GM12878 (cell line): ENCODE measurements at regions not wholly inside any gene's neighbourhood (a gene's known extent, or its start where the extent isn't known, plus 50 kb on each side); places are given as distances from the start of the nearest gene placed in this dataset.

Source experiments
- ATAC-seq: fragments of 200-7000 bp; cut with Tn5 transposase; 3 replicates; pipeline ENCODE4 v1.9.1; 2020; ENCODE audit warnings: mild to moderate bottlenecking, moderate library complexity
- BruUV-seq: library from RNA; stranded (reverse); fragments of 400-500 nt; replicated peaks from 2 replicates; lab custom pipeline; 2021; lab: Mats Ljungman, UMichigan
- CTCF ChIA-PET: fragments of 300-600 bp; sonication (Branson Sonifier 250); formaldehyde crosslinking; extraction: SDS; loops from one replicate; lab custom pipeline; 2021; ENCODE audit warnings: inconsistent platforms; lab: Yijun Ruan, JAX
- POLR2A ChIA-PET: fragments of 350-600 bp; formaldehyde crosslinking; extraction: SDS; loops from one replicate; lab custom pipeline; 2021; ENCODE audit warnings: inconsistent platforms; lab: Charles Lee
- RAD21 ChIA-PET: fragments of 300-600 bp; sonication (Branson Sonifier 250); formaldehyde crosslinking; loops from one replicate; lab custom pipeline; 2023; ENCODE audit warnings: antibody characterized with exemption; ENCODE audit not compliant: unreplicated experiment; lab: Charles Lee
- SMC1A ChIA-PET: fragments of 300-600 bp; sonication (Branson Sonifier 250); formaldehyde crosslinking; loops from one replicate; lab custom pipeline; 2023; ENCODE audit not compliant: unreplicated experiment, uncharacterized antibody; lab: Charles Lee
- DNase-seq: peaks from one replicate; pipeline ENCODE4 v3.0.0-alpha.2; 2011; ENCODE audit warnings: low read depth, low spot score
- FAIRE-seq: peaks from 3 replicates; lab custom pipeline; 2011; peaks lifted over from hg19 to GRCh38; lab: Jason Lieb, UNC
- H2AFZ ChIP-seq: 2 replicates; pipeline ENCODE4 v1.6.0; 2011; ENCODE audit warnings: low read depth, low read length, control low read depth; ENCODE audit not compliant: control insufficient read depth
- H3K27ac ChIP-seq: 2 replicates; pipeline ENCODE4 v1.5.1; 2011; ENCODE audit warnings: control low read depth; ENCODE audit not compliant: control insufficient read depth, insufficient read depth
- H3K27me3 ChIP-seq, 2 experiments: replicated peaks in 1 of 2; 2 replicates each; pipeline versions ENCODE4 v1.6.0 to v1.6.1; 2011; ENCODE audit warnings: low read length in 1 of 2; ENCODE audit not compliant: control insufficient read depth in 2 of 2, insufficient read depth in 2 of 2
- H3K36me3 ChIP-seq, 2 experiments: 2 replicates each; pipeline ENCODE4 v1.5.1; 2011; ENCODE audit warnings: low read length in 1 of 2; ENCODE audit not compliant: control insufficient read depth in 2 of 2, insufficient read depth in 2 of 2
- H3K4me1 ChIP-seq: 2 replicates; pipeline ENCODE4 v1.6.1; 2011; ENCODE audit warnings: mild to moderate bottlenecking, low read length, moderate library complexity, mixed read lengths; ENCODE audit not compliant: control insufficient read depth, insufficient read depth
- H3K4me2 ChIP-seq: 2 replicates; pipeline ENCODE4 v1.6.0; 2011; ENCODE audit warnings: control low read depth; ENCODE audit not compliant: control insufficient read depth, insufficient read depth
- H3K4me3 ChIP-seq: fragments of 200-600 bp; sonication (generic); 2 replicates; pipeline ENCODE4 v1.5.1; 2016
- H3K79me2 ChIP-seq: 2 replicates; pipeline ENCODE4 v1.6.0; 2011; ENCODE audit warnings: low read length; ENCODE audit not compliant: control insufficient read depth, insufficient read depth
- H3K9ac ChIP-seq: 2 replicates; pipeline ENCODE4 v1.8.0; 2011; ENCODE audit warnings: low read length, control low read depth, mixed read lengths; ENCODE audit not compliant: control insufficient read depth, insufficient read depth
- H3K9me3 ChIP-seq: replicated peaks from 3 replicates; pipeline ENCODE4 v1.5.1; 2011; ENCODE audit warnings: mild to moderate bottlenecking, low read length; ENCODE audit not compliant: control insufficient read depth, insufficient read depth
- H4K20me1 ChIP-seq: 2 replicates; pipeline ENCODE4 v1.6.0; 2011; ENCODE audit not compliant: control insufficient read depth, insufficient read depth
- ATF3 ChIP-seq: IDR thresholded peaks from 2 replicates; pipeline ENCODE4 v1.6.1; 2011; ENCODE audit warnings: low read depth, mild to moderate bottlenecking, low read length, moderate library complexity, borderline replicate concordance; ENCODE audit errors: extremely low read depth
- CTCF ChIP-seq, 3 experiments: IDR thresholded peaks in 2 of 3; conservative IDR thresholded peaks in 1 of 3; 2 replicates each; pipeline ENCODE4 v1.5.1; 2011; ENCODE audit warnings: low read depth in 3 of 3, low read length in 3 of 3, mild to moderate bottlenecking in 3 of 3, control low read depth in 2 of 3, moderate library complexity in 2 of 3, inconsistent platforms in 1 of 3, mixed read lengths in 1 of 3; ENCODE audit not compliant: control insufficient read depth in 2 of 3, insufficient read depth in 1 of 3; ENCODE audit errors: extremely low read depth in 1 of 3
- EP300 ChIP-seq, 2 experiments: fragments of 150-350 bp in 1 of 2; IDR thresholded peaks; 2 replicates each; pipeline ENCODE4 v1.6.1; 2011 to 2012; ENCODE audit warnings: low read depth in 2 of 2, low read length in 2 of 2, borderline replicate concordance in 1 of 2, improper control_type of control experiment in 1 of 2, inconsistent platforms in 1 of 2; ENCODE audit not compliant: control insufficient read depth in 1 of 2
- IRF4 ChIP-seq: IDR thresholded peaks from 2 replicates; pipeline ENCODE4 v1.6.1; 2011; ENCODE audit warnings: low read depth, low read length
- IRF5 ChIP-seq: fragments of 450-650 bp; IDR thresholded peaks from 2 replicates; pipeline ENCODE4 v1.6.1; 2017; ENCODE audit warnings: borderline replicate concordance
- LARP7 ChIP-seq: fragments of 450-650 bp; IDR thresholded peaks from 2 replicates; pipeline ENCODE4 v1.6.1; 2017; ENCODE audit warnings: mild to moderate bottlenecking
- NR2F1 ChIP-seq: fragments of 450-650 bp; conservative IDR thresholded peaks from 2 replicates; pipeline ENCODE4 v1.6.1; 2017; ENCODE audit warnings: mild to moderate bottlenecking
- PRDM15 ChIP-seq: fragments of 450-650 bp; formaldehyde crosslinking; IDR thresholded peaks from 2 replicates; pipeline ENCODE4 v1.4.0; 2020; ENCODE audit warnings: mild to moderate bottlenecking, moderate library complexity
- RUNX3 ChIP-seq: IDR thresholded peaks from 2 replicates; pipeline ENCODE4 v1.6.1; 2012; ENCODE audit warnings: low read length, inconsistent platforms
- USF1 ChIP-seq: IDR thresholded peaks from 2 replicates; pipeline ENCODE4 v1.6.1; 2011; ENCODE audit warnings: borderline replicate concordance, low read depth, mild to moderate bottlenecking, moderate library complexity, mixed read lengths, low read length; ENCODE audit not compliant: insufficient read depth; ENCODE audit errors: extremely low read length
- WGBS: methylation state at CpG from one replicate; pipeline ENCODE4 v1.1.6; 2016; ENCODE audit warnings: low lambda C conversion rate; ENCODE audit not compliant: insufficient replicate concordance, insufficient coverage; ENCODE audit errors: missing lambda C conversion rate; 5-methylcytosine and 5-hydroxymethylcytosine counted together
- in situ Hi-C: fragments of 300-500 bp; cut with MboI; formaldehyde crosslinking; loops from 9 replicates; pipeline ENCODE4 v1.14.3; 2018; ENCODE audit warnings: mixed read lengths
- intact Hi-C: fragments of 100-400 bp; cut with micrococcal nuclease; formaldehyde crosslinking; loops from one replicate; pipeline ENCODE4 v1.14.2; 2022; ENCODE audit not compliant: unreplicated experiment

GRCh38 chr6:74253261-74253660, 557.3 kb downstream of the CD109 start (continued):
- TF ChIP-seq ATF3 (no peak), USF1 (no peak)
- TF ChIP-seq, all 136 proteins: peak for 0

- Histone ChIP-seq H3K9ac (no peak overlapping the region), H3K9me3 (no peaks in the 10 kb centered on the region), H3K79me2 (no peaks in the 10 kb centered on the region), H3K36me3 (no peaks in the 10 kb centered on the region), H2AFZ (no peak overlapping the region), H4K20me1 (no peaks in the 10 kb centered on the region), H3K27ac (no peak overlapping the region), H3K27me3 (no peaks in the 10 kb centered on the region), H3K4me1 (no peaks in the 10 kb centered on the region), H3K4me3 (no peak overlapping the region), H3K4me2 (no peak overlapping the region)
- ATAC-seq (no peak), DNase-seq (no peak), FAIRE-seq (no peak)
- TF ChIP-seq EP300 (IDR thresholded peaks at IDR 0.05; ENCODE audit: borderline replicate concordance in 1 of 2, control insufficient read depth in 1 of 2, low read depth in 2 of 2, low read length in 2 of 2) (no peak), IRF4 (no peak), NR2F1 (no peak), PRDM15 (CRISPR knock-in tag) (no peak), RUNX3 (no peak), IRF5 (no peak), CTCF (IDR thresholded peaks at IDR 0.05 in 2 of 3, conservative IDR thresholded peaks at IDR 0.05 in 1 of 3; ENCODE audit: control insufficient read depth in 2 of 3, extremely low read depth in 1 of 3, insufficient read depth in 1 of 3, low read depth in 3 of 3, low read length in 3 of 3) (no peak), LARP7 (no peak)
- 14% methylated on average over 2 of the region's 2 CpGs for WGBS
- intact Hi-C loops (no loop called here), in situ Hi-C loops (no loop called here)
- BruUV-seq, result no TSS peak
- RAD21 ChIA-PET, result no interaction called here
- POLR2A ChIA-PET, result interaction anchor here (0.6 kb wide), 1 partner anchor 10 kb away, joined by 3 read pairs; no protein-coding TSS in a partner anchor
- SMC1A ChIA-PET, result interaction anchor here (1.3 kb wide), 1 partner anchor 10 kb away, joined by 3 read pairs; no protein-coding TSS in a partner anchor
- CTCF ChIA-PET, result no interaction called here
Measured at GRCh38 chr6:74250161-74250818, 554.3 kb downstream of the CD109 start.
